Testis (tissue), 2 donors: ENCODE measurements at regions not wholly inside any gene's neighbourhood (a gene's known extent, or its start where the extent isn't known, plus 50 kb on each side); places are given as distances from the start of the nearest gene placed in this dataset.

Source experiments
- DNase-seq: peaks from one replicate; pipeline ENCODE4 v3.0.0-alpha.2; 2019
- H3K27ac ChIP-seq, 2 donors: fragments of 200-600 bp; sonication (generic); one replicate each; pipeline ENCODE4 v1.5.1; 2019
- H3K27me3 ChIP-seq: fragments of 200-600 bp; sonication (generic); one replicate; pipeline ENCODE4 v1.5.1; 2019
- H3K36me3 ChIP-seq: fragments of 200-600 bp; sonication (generic); one replicate; pipeline ENCODE4 v1.5.1; 2017; ENCODE audit warnings: low read depth; ENCODE audit errors: missing control alignments
- H3K4me1 ChIP-seq: fragments of 200-600 bp; sonication (generic); one replicate; pipeline ENCODE4 v1.5.1; 2019
- H3K4me3 ChIP-seq, 2 donors: fragments of 200-600 bp; sonication (generic); one replicate each; pipeline ENCODE4 v1.5.1; 2017 to 2019
- H3K9me3 ChIP-seq: fragments of 200-600 bp; sonication (generic); one replicate; pipeline ENCODE4 v1.5.1; 2017
- POLR2A ChIP-seq: fragments of 450-650 bp; IDR thresholded peaks from one replicate; pipeline ENCODE4 v1.6.1; 2017; ENCODE audit warnings: antibody characterized with exemption, mild to moderate bottlenecking, moderate library complexity
- WGBS, 2 donors: methylation state at CpG; one replicate each; pipeline ENCODE4 v1.1.5; 2018; 5-methylcytosine and 5-hydroxymethylcytosine counted together
- intact Hi-C: fragments of 100-400 bp; cut with DNase I; formaldehyde crosslinking; loops from one replicate; pipeline ENCODE4 v1.15.1; 2023; ENCODE audit warnings: low total_unique reads
- TF ChIP-seq, protein P1 (sequence below), 3 experiments: fragments of 450-650 bp in 2 of 3; fragments of 200-600 bp in 1 of 3; sonication (generic) in 1 of 3; IDR thresholded peaks; one replicate each; pipeline ENCODE4 v1.5.1; 2016 to 2019; ENCODE audit warnings: antibody characterized with exemption in 3 of 3, mild to moderate bottlenecking in 2 of 3, moderate library complexity in 1 of 3

DNA sequence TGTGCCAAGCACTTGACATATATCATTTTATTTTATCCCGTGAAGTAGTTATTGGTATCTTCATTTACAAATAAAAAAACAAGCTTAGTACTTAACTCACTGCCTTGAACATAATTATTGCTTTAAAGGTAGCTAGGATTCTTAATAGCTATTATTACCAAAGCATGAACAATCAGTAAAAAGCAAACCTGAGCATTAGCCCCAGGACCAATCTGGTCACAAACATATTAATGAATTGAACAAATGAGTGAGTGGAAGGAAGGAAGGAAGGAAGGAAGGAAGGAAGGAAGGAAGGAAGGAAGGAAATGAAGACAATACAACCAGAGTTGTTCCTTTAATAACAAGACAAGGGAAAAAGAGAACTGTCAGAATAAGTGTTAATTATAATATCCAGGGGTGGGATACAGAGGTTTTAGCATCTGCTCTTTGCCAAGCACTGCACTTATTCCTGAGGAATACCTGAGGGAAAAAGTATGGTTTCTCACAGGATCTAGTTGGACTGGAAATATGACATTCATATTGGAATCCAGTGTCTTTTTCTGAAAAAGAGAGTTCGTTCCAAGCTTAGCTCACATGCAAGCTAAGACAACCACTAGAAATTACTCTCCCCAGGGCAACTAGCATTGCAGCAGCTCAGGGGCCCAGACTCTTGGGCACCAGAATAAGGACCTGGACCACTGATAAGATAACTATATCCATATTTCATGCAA lies 172.9 kb upstream of the MGMT start:
- H3K27ac ChIP-seq: no peak overlapping the region
- no peaks in the 10 kb centered on the region for H3K9me3 ChIP-seq
- no peaks in the 10 kb centered on the region for H3K27me3 ChIP-seq
- DNase-seq: no peak
- no peaks in the 10 kb centered on the region for H3K36me3 ChIP-seq
- no peaks in the 10 kb centered on the region for H3K4me1 ChIP-seq
- H3K4me3 ChIP-seq: no peak overlapping the region
- intact Hi-C loops: no loop called here
- TF ChIP-seq POLR2A: no peak
- TF ChIP-seq, protein P1, sequence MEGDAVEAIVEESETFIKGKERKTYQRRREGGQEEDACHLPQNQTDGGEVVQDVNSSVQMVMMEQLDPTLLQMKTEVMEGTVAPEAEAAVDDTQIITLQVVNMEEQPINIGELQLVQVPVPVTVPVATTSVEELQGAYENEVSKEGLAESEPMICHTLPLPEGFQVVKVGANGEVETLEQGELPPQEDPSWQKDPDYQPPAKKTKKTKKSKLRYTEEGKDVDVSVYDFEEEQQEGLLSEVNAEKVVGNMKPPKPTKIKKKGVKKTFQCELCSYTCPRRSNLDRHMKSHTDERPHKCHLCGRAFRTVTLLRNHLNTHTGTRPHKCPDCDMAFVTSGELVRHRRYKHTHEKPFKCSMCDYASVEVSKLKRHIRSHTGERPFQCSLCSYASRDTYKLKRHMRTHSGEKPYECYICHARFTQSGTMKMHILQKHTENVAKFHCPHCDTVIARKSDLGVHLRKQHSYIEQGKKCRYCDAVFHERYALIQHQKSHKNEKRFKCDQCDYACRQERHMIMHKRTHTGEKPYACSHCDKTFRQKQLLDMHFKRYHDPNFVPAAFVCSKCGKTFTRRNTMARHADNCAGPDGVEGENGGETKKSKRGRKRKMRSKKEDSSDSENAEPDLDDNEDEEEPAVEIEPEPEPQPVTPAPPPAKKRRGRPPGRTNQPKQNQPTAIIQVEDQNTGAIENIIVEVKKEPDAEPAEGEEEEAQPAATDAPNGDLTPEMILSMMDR (IDR thresholded peaks at IDR 0.05): no peak
- 83 to 84% methylated on average over 2 of the region's 2 CpGs for WGBS, 2 donors

DNA sequence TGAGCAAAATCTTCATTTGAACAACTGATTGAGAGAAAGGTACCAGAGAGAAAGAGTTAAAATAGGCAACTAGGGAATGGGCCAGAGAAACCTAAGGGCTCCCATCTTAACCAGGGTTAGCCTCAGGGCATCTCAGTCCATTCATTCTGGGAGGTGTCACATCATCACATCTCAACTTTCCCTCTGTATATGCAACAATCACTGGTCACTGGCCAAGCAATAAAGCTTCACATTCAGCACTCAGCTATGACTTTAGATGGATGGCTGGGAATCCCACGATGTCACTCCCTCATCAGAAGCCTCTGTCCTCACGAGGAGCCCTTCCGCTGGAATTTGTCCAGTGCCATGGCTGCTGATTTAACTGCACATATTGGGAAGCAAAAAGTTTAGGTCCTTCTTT lies 172.1 kb upstream of the MGMT start:
- Histone ChIP-seq H3K27me3 (no peaks in the 10 kb centered on the region), H3K36me3 (no peaks in the 10 kb centered on the region), H3K4me1 (no peaks in the 10 kb centered on the region), H3K27ac (no peak overlapping the region), H3K9me3 (no peaks in the 10 kb centered on the region), H3K4me3 (no peak overlapping the region)
- intact Hi-C loops: no loop called here
- TF ChIP-seq, protein P1 (IDR thresholded peaks at IDR 0.05): no peak
- TF ChIP-seq POLR2A: no peak
- DNase-seq: no peak
- 75 to 87% methylated on average over 3 of the region's 3 CpGs for WGBS, 2 donors

DNA sequence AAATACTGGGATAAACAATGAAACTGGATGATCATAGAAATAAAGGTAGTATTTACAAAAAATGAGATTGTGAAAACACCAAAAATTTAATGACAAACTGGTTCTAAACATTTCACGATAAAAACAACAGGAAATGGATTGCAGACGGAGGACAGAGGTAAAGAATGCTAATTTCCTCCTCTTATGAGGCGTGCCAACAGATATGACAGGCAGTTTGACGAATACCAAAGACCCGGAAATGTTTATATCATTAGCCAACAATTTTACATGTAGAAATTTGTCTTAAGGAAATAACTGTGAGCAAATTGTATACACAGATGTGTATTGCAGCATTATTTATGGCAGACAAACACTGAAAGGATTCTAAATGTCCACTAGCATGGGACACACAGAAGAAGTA lies 162.0 kb upstream of the MGMT start:
- Histone ChIP-seq H3K27ac (no peak overlapping the region), H3K36me3 (no peaks in the 10 kb centered on the region), H3K9me3 (no peaks in the 10 kb centered on the region), H3K4me1 (no peaks in the 10 kb centered on the region), H3K4me3 (no peak overlapping the region), H3K27me3 (no peaks in the 10 kb centered on the region)
- no peak for TF ChIP-seq POLR2A
- TF ChIP-seq, protein P1 (IDR thresholded peaks at IDR 0.05): no peak
- 57 to 63% methylated on average over 5 of the region's 5 CpGs for WGBS, 2 donors
- intact Hi-C loops: no loop called here
- no peak for DNase-seq

DNA sequence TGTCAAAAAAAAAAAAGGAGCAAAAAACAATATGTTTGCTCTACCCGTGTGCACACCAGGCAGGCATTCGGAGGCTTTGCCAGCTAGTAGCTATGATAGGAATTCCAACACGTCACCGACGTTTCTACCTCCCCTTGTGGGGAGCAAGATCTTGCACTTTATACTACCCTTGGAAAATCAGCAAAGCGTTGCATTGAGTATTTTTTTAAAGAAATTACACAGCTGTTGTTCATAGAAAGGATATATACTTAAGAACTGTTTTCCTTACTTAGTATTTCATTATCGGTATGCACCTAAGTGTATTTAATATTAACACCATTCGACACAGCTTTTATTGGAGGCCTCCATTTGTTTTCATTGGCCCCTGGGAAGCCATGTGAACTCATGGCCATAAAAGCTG lies 159.9 kb upstream of the MGMT start:
- no peaks in the 10 kb centered on the region for H3K36me3 ChIP-seq
- no peaks in the 10 kb centered on the region for H3K27me3 ChIP-seq
- H3K27ac ChIP-seq: no peak overlapping the region
- no peak for DNase-seq
- intact Hi-C loops: no loop called here
- H3K4me1 ChIP-seq: no peaks in the 10 kb centered on the region
- TF ChIP-seq POLR2A: no peak
- TF ChIP-seq, protein P1 (IDR thresholded peaks at IDR 0.05): no peak
- H3K9me3 ChIP-seq: no peaks in the 10 kb centered on the region
- WGBS, 2 donors: 82 to 88% methylated on average over 8 of the region's 8 CpGs
- H3K4me3 ChIP-seq: no peak overlapping the region

DNA sequence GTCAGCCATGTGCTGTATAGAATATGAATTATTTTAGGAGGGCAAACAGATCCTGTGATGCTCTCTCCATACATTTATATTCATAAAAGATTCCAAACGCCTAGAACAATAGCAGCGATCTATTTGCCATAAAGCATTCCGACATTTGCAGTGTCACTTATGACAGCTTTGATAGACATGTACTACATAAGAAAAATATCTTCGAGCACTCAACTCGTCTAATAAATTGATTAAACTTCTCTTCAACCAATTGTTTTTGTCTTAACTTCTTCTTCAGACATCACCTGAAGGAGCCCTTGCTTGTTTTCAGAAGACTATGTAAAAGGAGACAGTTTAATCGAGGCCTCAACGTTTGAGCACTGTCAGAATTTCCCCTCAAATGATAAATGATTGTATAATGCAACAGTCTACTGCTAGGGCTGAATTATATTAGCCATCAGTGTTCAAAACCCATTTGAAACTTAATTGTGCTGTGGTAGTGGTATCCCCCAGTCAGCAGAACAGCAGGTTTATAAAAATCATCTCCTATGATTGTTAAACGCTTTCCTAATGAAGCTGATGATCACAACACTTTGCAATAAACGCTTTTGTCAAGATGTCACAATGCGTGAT lies 158.0 kb upstream of the MGMT start:
- WGBS, 2 donors: 86 to 88% methylated on average over 10 of the region's 10 CpGs
- no peaks in the 10 kb centered on the region for H3K36me3 ChIP-seq
- H3K9me3 ChIP-seq: no peaks in the 10 kb centered on the region
- no peaks in the 10 kb centered on the region for H3K27me3 ChIP-seq
- no peak overlapping the region for H3K4me3 ChIP-seq
- TF ChIP-seq, protein P1 (IDR thresholded peaks at IDR 0.05): no peak
- no peak for TF ChIP-seq POLR2A
- no peaks in the 10 kb centered on the region for H3K4me1 ChIP-seq
- intact Hi-C loops: no loop called here
- no peak for DNase-seq
- no peak overlapping the region for H3K27ac ChIP-seq
